K562 (cell line): ENCODE measurements at regions not wholly inside any gene's neighbourhood (a gene's known extent, or its start where the extent isn't known, plus 50 kb on each side); places are given as distances from the start of the nearest gene placed in this dataset.

Experiments used
- ATAC-seq: fragments of 200-7000 bp; cut with Tn5 transposase; 3 replicates; pipeline ENCODE4 v1.9.1; 2020; ENCODE audit warnings: moderate library complexity
- BruUV-seq: library from RNA; stranded (reverse); fragments of 400-500 nt; replicated peaks from 2 replicates; lab custom pipeline; 2021; lab: Mats Ljungman, UMichigan
- CTCF ChIA-PET: fragments of 300-600 bp; formaldehyde crosslinking; extraction: SDS; loops from one replicate; lab custom pipeline; 2021; ENCODE audit warnings: low intra/inter-chr PET ratio; lab: Yijun Ruan, JAX
- POLR2A ChIA-PET: fragments of 300-600, 350-650 bp; sonication (Branson Sonifier 250); formaldehyde crosslinking; extraction: SDS; loops from one replicate; lab custom pipeline; 2021; ENCODE audit warnings: antibody characterized with exemption, inconsistent platforms; lab: Yijun Ruan, JAX
- DNase-seq, 4 experiments: peaks; one replicate each; pipeline versions ENCODE4 v3.0.0 to v3.0.0-alpha.2; 2011 to 2018; ENCODE audit warnings: low spot score in 3 of 4, mixed read lengths in 3 of 4; ENCODE audit errors: extremely low read depth in 1 of 4
- FAIRE-seq: peaks from 2 replicates; lab custom pipeline; 2011; peaks lifted over from hg19 to GRCh38; lab: Jason Lieb, UNC
- H2AFZ ChIP-seq: 2 replicates; pipeline ENCODE4 v1.6.0; 2011; ENCODE audit warnings: low read depth, low read length, control low read depth, inconsistent platforms
- H3K27ac ChIP-seq: fragments of 200-600 bp; 3 replicates; pipeline ENCODE4 v1.8.0; 2011; ENCODE audit warnings: low read depth, mild to moderate bottlenecking, control low read depth, inconsistent platforms, low read length, moderate library complexity, mixed read lengths; ENCODE audit errors: extremely low read depth
- H3K27me3 ChIP-seq, 2 experiments: fragments of 300-600 bp in 1 of 2; 2 replicates in 1 of 2; 3 replicates in 1 of 2; pipeline versions ENCODE4 v1.6.0 to v1.8.0; 2011; ENCODE audit warnings: inconsistent platforms in 2 of 2, low read length in 2 of 2, mild to moderate bottlenecking in 1 of 2, mixed read lengths in 1 of 2, moderate library complexity in 1 of 2; ENCODE audit not compliant: control insufficient read depth in 2 of 2, insufficient read depth in 2 of 2
- H3K36me3 ChIP-seq: fragments of 300-600 bp; 3 replicates; pipeline ENCODE4 v1.8.0; 2011; ENCODE audit warnings: mild to moderate bottlenecking, low read length, inconsistent platforms; ENCODE audit not compliant: control insufficient read depth, insufficient read depth
- H3K4me1 ChIP-seq, 2 experiments: fragments of 200-600 bp in 1 of 2; replicated peaks in 1 of 2; 2 replicates in 1 of 2; 3 replicates in 1 of 2; pipeline versions ENCODE4 v1.5.1 to v1.8.0; 2011; ENCODE audit warnings: inconsistent platforms in 2 of 2, low read length in 2 of 2, mild to moderate bottlenecking in 1 of 2, mixed read lengths in 1 of 2, moderate library complexity in 1 of 2; ENCODE audit not compliant: control insufficient read depth in 2 of 2, insufficient read depth in 2 of 2
- H3K4me2 ChIP-seq: 2 replicates; pipeline ENCODE4 v1.6.1; 2011; ENCODE audit warnings: low read length, control low read depth, inconsistent platforms, mixed read lengths; ENCODE audit not compliant: insufficient read depth
- H3K4me3 ChIP-seq: fragments of 200-600 bp; sonication (generic), shearing (Covaris generic); 2 replicates; pipeline ENCODE4 v1.5.1; 2016; ENCODE audit warnings: control low read depth, inconsistent platforms
- H3K79me2 ChIP-seq: fragments of 200-600 bp; 3 replicates; pipeline ENCODE4 v1.8.0; 2011; ENCODE audit warnings: low read length, inconsistent platforms; ENCODE audit not compliant: control insufficient read depth, insufficient read depth
- H3K9ac ChIP-seq, 2 experiments: 2 replicates each; pipeline versions ENCODE4 v1.6.0 to v1.6.1; 2011; ENCODE audit warnings: low read depth in 2 of 2, low read length in 2 of 2, control low read depth in 1 of 2, inconsistent platforms in 1 of 2, mild to moderate bottlenecking in 1 of 2, mixed read lengths in 1 of 2; ENCODE audit not compliant: insufficient read depth in 1 of 2
- H3K9me1 ChIP-seq: one replicate; pipeline ENCODE4 v1.6.0; 2011; ENCODE audit warnings: inconsistent platforms, mild to moderate bottlenecking, low read length, moderate library complexity; ENCODE audit not compliant: control insufficient read depth, insufficient read depth
- H3K9me3 ChIP-seq: replicated peaks from 2 replicates; pipeline ENCODE4 v1.5.1; 2011; ENCODE audit warnings: low read depth, low read length, inconsistent platforms; ENCODE audit not compliant: control insufficient read depth, insufficient read depth
- H4K20me1 ChIP-seq: replicated peaks from 2 replicates; pipeline ENCODE4 v1.6.1; 2011; ENCODE audit warnings: low read length, inconsistent platforms, mixed read lengths; ENCODE audit not compliant: control insufficient read depth, insufficient read depth
- CBFA2T3 ChIP-seq: fragments of 450-650 bp; IDR thresholded peaks from 2 replicates; pipeline ENCODE4 v1.6.1; 2017
- CXXC5 ChIP-seq: fragments of 250-450 bp; sonication (Bioruptor Pico); IDR thresholded peaks from 2 replicates; pipeline ENCODE4 v1.8.0; 2022; ENCODE audit warnings: inconsistent platforms, mild to moderate bottlenecking, moderate library complexity
- SRF ChIP-seq, 2 experiments: fragments of 250-450, 450-650 bp in 1 of 2; sonication (Bioruptor Pico) in 1 of 2; sonication (generic) in 1 of 2; formaldehyde crosslinking; IDR thresholded peaks; 2 replicates each; pipeline versions ENCODE4 v1.5.0 to v1.5.1; 2020 to 2022; ENCODE audit warnings: mild to moderate bottlenecking in 1 of 2, missing genetic modification reagents in 1 of 2
- ZNF24 ChIP-seq: fragments of 450-650 bp; IDR thresholded peaks from 2 replicates; pipeline ENCODE4 v1.6.1; 2016
- ZNF3 ChIP-seq: fragments of 250-450 bp; sonication (Bioruptor Pico); IDR thresholded peaks from 2 replicates; pipeline ENCODE4 v1.5.0; 2021; ENCODE audit warnings: mild to moderate bottlenecking, moderate library complexity
- WGBS: fragments of 100-300 bp; shearing (Covaris generic); methylation state at CpG from one replicate; pipeline ENCODE4 v1.1.6; 2016; ENCODE audit warnings: low coverage, mixed read lengths; ENCODE audit not compliant: insufficient coverage; ENCODE audit errors: missing lambda C conversion rate; 5-methylcytosine and 5-hydroxymethylcytosine counted together
- in situ Hi-C: fragments of 300-500 bp; cut with MboI; formaldehyde crosslinking; loops from 4 replicates; pipeline ENCODE4 v1.15.0; 2018; ENCODE audit warnings: inconsistent platforms, mixed read lengths
- intact Hi-C: fragments of 100-400 bp; cut with micrococcal nuclease; formaldehyde crosslinking; loops from 2 replicates; pipeline ENCODE4 v1.14.2; 2022
- TF ChIP-seq, protein P1 (sequence below): fragments of 200-800 bp; sonication (Bioruptor generic); IDR thresholded peaks from 2 replicates; pipeline ENCODE4 v1.6.1; 2017; ENCODE audit warnings: missing genetic modification characterization, missing compliant biosample characterization
- TF ChIP-seq, protein P2 (sequence below): fragments of 200-600 bp; sonication (generic); IDR thresholded peaks from one replicate; pipeline ENCODE4 v1.6.1; 2012; ENCODE audit warnings: mild to moderate bottlenecking, low read depth, low read length, inconsistent platforms
- TF ChIP-seq, protein P3 (sequence below): fragments of 450-650 bp; IDR thresholded peaks from 2 replicates; pipeline ENCODE4 v1.6.1; 2016; ENCODE audit warnings: borderline replicate concordance

DNA sequence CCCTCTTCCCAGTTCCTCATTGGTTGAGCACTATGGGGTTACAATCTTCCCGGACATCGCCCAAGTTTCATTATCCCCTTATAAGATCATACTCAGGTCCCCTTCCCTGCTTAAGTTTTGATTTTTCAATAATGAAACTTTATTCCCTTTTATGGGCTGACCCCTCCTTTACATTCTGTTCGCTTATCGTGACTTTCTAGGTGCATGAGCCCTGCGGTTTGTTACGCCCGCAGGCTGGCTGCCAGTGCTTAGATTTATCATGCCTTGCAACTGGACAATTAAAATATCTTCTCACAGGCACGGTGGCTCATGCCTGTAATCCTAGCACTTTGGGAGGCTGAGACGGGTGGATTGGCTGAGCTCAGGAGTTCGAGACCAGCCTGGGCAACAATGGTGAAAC is 127.9 kb upstream of the FER start:
- ChIA-PET CTCF (no interaction called here), POLR2A (no interaction called here)
- H3K27ac ChIP-seq: no peak overlapping the region
- H2AFZ ChIP-seq: no peak overlapping the region
- H3K4me3 ChIP-seq: no peak overlapping the region
- H3K4me2 ChIP-seq: no peak overlapping the region
- intact Hi-C loops (no loop called here), in situ Hi-C loops (no loop called here)
- H4K20me1 ChIP-seq: no peaks in the 10 kb centered on the region; the same call in 1 of the 2 replicates
- H3K4me1 ChIP-seq: no peaks in the 10 kb centered on the region
- H3K9me3 ChIP-seq: no peaks in the 10 kb centered on the region
- no peaks in the 10 kb centered on the region for H3K36me3 ChIP-seq
- no TSS peak for BruUV-seq
- no peaks in the 10 kb centered on the region for H3K79me2 ChIP-seq
- DNase-seq (peak in 1 of 4 experiments; percentile 39), ATAC-seq (no peak), FAIRE-seq (peak; percentile 37)
- WGBS: 0% methylated on average over 10 of the region's 10 CpGs
- H3K27me3 ChIP-seq: peaks cover 0 to 4% of the 10 kb centered on the region in 2 experiments; a peak in 1 of 5 replicates
- no peaks in the 10 kb centered on the region for H3K9me1 ChIP-seq
- no peak overlapping the region for H3K9ac ChIP-seq
- TF ChIP-seq SRF (CRISPR knock-in tag; IDR thresholded peaks at IDR 0.05) (peak in 1 of 2 experiments; percentile 75; a peak in 1 of 4 replicates), CXXC5 (peak; percentile 37; the same call in 1 of the 2 replicates), ZNF24 (no peak), CBFA2T3 (peak; percentile 77), ZNF3 (no peak)
- TF ChIP-seq, protein P1, sequence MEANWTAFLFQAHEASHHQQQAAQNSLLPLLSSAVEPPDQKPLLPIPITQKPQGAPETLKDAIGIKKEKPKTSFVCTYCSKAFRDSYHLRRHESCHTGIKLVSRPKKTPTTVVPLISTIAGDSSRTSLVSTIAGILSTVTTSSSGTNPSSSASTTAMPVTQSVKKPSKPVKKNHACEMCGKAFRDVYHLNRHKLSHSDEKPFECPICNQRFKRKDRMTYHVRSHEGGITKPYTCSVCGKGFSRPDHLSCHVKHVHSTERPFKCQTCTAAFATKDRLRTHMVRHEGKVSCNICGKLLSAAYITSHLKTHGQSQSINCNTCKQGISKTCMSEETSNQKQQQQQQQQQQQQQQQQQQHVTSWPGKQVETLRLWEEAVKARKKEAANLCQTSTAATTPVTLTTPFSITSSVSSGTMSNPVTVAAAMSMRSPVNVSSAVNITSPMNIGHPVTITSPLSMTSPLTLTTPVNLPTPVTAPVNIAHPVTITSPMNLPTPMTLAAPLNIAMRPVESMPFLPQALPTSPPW (CRISPR knock-in tag): peak; percentile 91
- TF ChIP-seq, protein P2, sequence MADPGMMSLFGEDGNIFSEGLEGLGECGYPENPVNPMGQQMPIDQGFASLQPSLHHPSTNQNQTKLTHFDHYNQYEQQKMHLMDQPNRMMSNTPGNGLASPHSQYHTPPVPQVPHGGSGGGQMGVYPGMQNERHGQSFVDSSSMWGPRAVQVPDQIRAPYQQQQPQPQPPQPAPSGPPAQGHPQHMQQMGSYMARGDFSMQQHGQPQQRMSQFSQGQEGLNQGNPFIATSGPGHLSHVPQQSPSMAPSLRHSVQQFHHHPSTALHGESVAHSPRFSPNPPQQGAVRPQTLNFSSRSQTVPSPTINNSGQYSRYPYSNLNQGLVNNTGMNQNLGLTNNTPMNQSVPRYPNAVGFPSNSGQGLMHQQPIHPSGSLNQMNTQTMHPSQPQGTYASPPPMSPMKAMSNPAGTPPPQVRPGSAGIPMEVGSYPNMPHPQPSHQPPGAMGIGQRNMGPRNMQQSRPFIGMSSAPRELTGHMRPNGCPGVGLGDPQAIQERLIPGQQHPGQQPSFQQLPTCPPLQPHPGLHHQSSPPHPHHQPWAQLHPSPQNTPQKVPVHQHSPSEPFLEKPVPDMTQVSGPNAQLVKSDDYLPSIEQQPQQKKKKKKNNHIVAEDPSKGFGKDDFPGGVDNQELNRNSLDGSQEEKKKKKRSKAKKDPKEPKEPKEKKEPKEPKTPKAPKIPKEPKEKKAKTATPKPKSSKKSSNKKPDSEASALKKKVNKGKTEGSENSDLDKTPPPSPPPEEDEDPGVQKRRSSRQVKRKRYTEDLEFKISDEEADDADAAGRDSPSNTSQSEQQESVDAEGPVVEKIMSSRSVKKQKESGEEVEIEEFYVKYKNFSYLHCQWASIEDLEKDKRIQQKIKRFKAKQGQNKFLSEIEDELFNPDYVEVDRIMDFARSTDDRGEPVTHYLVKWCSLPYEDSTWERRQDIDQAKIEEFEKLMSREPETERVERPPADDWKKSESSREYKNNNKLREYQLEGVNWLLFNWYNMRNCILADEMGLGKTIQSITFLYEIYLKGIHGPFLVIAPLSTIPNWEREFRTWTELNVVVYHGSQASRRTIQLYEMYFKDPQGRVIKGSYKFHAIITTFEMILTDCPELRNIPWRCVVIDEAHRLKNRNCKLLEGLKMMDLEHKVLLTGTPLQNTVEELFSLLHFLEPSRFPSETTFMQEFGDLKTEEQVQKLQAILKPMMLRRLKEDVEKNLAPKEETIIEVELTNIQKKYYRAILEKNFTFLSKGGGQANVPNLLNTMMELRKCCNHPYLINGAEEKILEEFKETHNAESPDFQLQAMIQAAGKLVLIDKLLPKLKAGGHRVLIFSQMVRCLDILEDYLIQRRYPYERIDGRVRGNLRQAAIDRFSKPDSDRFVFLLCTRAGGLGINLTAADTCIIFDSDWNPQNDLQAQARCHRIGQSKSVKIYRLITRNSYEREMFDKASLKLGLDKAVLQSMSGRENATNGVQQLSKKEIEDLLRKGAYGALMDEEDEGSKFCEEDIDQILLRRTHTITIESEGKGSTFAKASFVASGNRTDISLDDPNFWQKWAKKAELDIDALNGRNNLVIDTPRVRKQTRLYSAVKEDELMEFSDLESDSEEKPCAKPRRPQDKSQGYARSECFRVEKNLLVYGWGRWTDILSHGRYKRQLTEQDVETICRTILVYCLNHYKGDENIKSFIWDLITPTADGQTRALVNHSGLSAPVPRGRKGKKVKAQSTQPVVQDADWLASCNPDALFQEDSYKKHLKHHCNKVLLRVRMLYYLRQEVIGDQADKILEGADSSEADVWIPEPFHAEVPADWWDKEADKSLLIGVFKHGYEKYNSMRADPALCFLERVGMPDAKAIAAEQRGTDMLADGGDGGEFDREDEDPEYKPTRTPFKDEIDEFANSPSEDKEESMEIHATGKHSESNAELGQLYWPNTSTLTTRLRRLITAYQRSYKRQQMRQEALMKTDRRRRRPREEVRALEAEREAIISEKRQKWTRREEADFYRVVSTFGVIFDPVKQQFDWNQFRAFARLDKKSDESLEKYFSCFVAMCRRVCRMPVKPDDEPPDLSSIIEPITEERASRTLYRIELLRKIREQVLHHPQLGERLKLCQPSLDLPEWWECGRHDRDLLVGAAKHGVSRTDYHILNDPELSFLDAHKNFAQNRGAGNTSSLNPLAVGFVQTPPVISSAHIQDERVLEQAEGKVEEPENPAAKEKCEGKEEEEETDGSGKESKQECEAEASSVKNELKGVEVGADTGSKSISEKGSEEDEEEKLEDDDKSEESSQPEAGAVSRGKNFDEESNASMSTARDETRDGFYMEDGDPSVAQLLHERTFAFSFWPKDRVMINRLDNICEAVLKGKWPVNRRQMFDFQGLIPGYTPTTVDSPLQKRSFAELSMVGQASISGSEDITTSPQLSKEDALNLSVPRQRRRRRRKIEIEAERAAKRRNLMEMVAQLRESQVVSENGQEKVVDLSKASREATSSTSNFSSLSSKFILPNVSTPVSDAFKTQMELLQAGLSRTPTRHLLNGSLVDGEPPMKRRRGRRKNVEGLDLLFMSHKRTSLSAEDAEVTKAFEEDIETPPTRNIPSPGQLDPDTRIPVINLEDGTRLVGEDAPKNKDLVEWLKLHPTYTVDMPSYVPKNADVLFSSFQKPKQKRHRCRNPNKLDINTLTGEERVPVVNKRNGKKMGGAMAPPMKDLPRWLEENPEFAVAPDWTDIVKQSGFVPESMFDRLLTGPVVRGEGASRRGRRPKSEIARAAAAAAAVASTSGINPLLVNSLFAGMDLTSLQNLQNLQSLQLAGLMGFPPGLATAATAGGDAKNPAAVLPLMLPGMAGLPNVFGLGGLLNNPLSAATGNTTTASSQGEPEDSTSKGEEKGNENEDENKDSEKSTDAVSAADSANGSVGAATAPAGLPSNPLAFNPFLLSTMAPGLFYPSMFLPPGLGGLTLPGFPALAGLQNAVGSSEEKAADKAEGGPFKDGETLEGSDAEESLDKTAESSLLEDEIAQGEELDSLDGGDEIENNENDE: no peak
- TF ChIP-seq, protein P3, sequence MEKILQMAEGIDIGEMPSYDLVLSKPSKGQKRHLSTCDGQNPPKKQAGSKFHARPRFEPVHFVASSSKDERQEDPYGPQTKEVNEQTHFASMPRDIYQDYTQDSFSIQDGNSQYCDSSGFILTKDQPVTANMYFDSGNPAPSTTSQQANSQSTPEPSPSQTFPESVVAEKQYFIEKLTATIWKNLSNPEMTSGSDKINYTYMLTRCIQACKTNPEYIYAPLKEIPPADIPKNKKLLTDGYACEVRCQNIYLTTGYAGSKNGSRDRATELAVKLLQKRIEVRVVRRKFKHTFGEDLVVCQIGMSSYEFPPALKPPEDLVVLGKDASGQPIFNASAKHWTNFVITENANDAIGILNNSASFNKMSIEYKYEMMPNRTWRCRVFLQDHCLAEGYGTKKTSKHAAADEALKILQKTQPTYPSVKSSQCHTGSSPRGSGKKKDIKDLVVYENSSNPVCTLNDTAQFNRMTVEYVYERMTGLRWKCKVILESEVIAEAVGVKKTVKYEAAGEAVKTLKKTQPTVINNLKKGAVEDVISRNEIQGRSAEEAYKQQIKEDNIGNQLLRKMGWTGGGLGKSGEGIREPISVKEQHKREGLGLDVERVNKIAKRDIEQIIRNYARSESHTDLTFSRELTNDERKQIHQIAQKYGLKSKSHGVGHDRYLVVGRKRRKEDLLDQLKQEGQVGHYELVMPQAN: no peak
